Mesothelial cell of epicardium (in vitro differentiated cells): ENCODE measurements at regions not wholly inside any gene's neighbourhood (a gene's known extent, or its start where the extent isn't known, plus 50 kb on each side); places are given as distances from the start of the nearest gene placed in this dataset.

ENCODE experiments used
- DNase-seq, 2 experiments: peaks; one replicate each; pipeline ENCODE4 v3.0.0; 2021; ENCODE audit warnings: low spot score in 2 of 2; ENCODE audit not compliant: unreplicated experiment in 2 of 2
- H3K27ac Mint-ChIP-seq: 2 replicates; pipeline ENCODE4 v1.8.0; 2021; ENCODE audit warnings: mixed read lengths
- H3K27me3 Mint-ChIP-seq: 2 replicates; pipeline ENCODE4 v1.8.0; 2021; ENCODE audit warnings: low read depth, mixed read lengths
- H3K36me3 Mint-ChIP-seq: 2 replicates; pipeline ENCODE4 v1.8.0; 2021; ENCODE audit warnings: mixed read lengths
- H3K4me1 Mint-ChIP-seq: 2 replicates; pipeline ENCODE4 v1.8.0; 2021; ENCODE audit warnings: mixed read lengths
- H3K4me3 Mint-ChIP-seq: 2 replicates; pipeline ENCODE4 v1.8.0; 2021; ENCODE audit warnings: mild to moderate bottlenecking, moderate library complexity, mixed read lengths
- H3K9me3 Mint-ChIP-seq: 2 replicates; pipeline ENCODE4 v1.8.0; 2021; ENCODE audit warnings: mixed read lengths
- CTCF ChIP-seq: fragments of 200-600 bp; sonication (generic); IDR thresholded peaks from one replicate; pipeline ENCODE4 v1.5.0; 2021; ENCODE audit warnings: antibody characterized with exemption; ENCODE audit not compliant: unreplicated experiment

DNA sequence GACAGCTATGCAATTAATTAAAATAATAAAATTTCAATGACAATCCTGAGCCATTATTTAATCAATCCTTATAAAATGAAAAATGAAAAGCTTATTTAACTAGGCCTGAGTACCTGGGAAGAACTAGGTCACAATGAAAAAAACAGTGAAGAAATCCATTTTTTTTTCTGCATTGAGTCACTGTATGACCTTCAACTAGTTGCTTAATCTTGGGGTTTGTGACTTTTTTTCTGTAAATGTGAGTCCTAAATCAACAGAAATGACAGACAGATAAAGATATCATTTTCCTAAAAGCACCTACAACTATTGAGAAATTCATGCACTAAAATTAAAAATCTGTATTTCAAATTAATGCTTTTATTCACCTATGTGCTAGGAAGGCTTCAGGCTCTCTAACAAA lies 96.8 kb downstream of the TMEM26 start:
- no peak for TF ChIP-seq CTCF
- Mint-ChIP-seq H3K9me3 (peaks cover 18% of the 10 kb centered on the region), H3K27ac (no peak overlapping the region), H3K4me3 (no peak overlapping the region), H3K27me3 (peaks cover 15% of the 10 kb centered on the region), H3K36me3 (no peaks in the 10 kb centered on the region), H3K4me1 (peaks cover 7% of the 10 kb centered on the region)
- DNase-seq = no peak

GRCh38 chr10:61355211-61355610 lies 98.0 kb downstream of the TMEM26 start:
- no peaks in the 10 kb centered on the region for H3K36me3 Mint-ChIP-seq
- no peak for DNase-seq
- H3K27ac Mint-ChIP-seq = no peak overlapping the region
- no peak overlapping the region for H3K4me3 Mint-ChIP-seq
- H3K4me1 Mint-ChIP-seq = peaks cover 10% of the 10 kb centered on the region
- peaks cover 7% of the 10 kb centered on the region for H3K9me3 Mint-ChIP-seq
- H3K27me3 Mint-ChIP-seq = peaks cover 16% of the 10 kb centered on the region
- no peak for TF ChIP-seq CTCF

GRCh38 chr10:61354401-61354975 lies 98.7 kb downstream of the TMEM26 start:
- H3K27ac Mint-ChIP-seq = peak overlapping the region; percentile 7
- no peaks in the 10 kb centered on the region for H3K36me3 Mint-ChIP-seq
- H3K9me3 Mint-ChIP-seq = peaks cover 4% of the 10 kb centered on the region
- no peak for TF ChIP-seq CTCF
- H3K4me1 Mint-ChIP-seq = peaks cover 14% of the 10 kb centered on the region
- no peak overlapping the region for H3K4me3 Mint-ChIP-seq
- no peak for DNase-seq
- peaks cover 18% of the 10 kb centered on the region for H3K27me3 Mint-ChIP-seq

DNA sequence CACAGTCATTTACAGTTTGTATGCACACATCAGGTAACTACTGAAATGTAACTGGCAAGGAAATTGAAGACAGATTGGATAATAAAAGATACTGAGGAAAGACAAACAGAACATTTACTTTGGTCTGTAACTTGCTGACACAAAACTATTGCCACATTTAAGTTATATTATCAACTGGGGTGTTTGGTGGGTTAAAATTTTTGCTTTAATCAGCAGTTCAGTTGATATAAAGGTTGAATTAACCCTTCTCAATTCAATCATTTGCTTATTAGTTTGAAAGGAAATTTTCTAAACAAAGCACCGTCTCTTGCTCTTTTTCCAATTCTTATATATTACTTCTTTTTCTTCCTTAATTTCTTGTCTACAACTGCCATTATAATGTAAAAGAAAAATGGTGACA lies 102.4 kb downstream of the TMEM26 start:
- Mint-ChIP-seq H3K4me1 (peaks cover 23% of the 10 kb centered on the region), H3K9me3 (no peaks in the 10 kb centered on the region), H3K27me3 (peaks cover 26% of the 10 kb centered on the region), H3K4me3 (no peak overlapping the region), H3K27ac (no peak overlapping the region), H3K36me3 (no peaks in the 10 kb centered on the region)
- no peak for TF ChIP-seq CTCF
- no peak for DNase-seq

- Mint-ChIP-seq H3K9me3 (no peaks in the 10 kb centered on the region), H3K4me1 (peaks cover 22% of the 10 kb centered on the region), H3K27me3 (peaks cover 30% of the 10 kb centered on the region), H3K36me3 (no peaks in the 10 kb centered on the region), H3K4me3 (no peak overlapping the region), H3K27ac (no peak overlapping the region)
- no peak for DNase-seq
- no peak for TF ChIP-seq CTCF
Measured at GRCh38 chr10:61350068-61350467, 103.1 kb downstream of the TMEM26 start.
